ENCODE measurements at regions not wholly inside any gene's neighbourhood (a gene's known extent, or its start where the extent isn't known, plus 50 kb on each side); places are given as distances from the start of the nearest gene placed in this dataset.

DNA sequence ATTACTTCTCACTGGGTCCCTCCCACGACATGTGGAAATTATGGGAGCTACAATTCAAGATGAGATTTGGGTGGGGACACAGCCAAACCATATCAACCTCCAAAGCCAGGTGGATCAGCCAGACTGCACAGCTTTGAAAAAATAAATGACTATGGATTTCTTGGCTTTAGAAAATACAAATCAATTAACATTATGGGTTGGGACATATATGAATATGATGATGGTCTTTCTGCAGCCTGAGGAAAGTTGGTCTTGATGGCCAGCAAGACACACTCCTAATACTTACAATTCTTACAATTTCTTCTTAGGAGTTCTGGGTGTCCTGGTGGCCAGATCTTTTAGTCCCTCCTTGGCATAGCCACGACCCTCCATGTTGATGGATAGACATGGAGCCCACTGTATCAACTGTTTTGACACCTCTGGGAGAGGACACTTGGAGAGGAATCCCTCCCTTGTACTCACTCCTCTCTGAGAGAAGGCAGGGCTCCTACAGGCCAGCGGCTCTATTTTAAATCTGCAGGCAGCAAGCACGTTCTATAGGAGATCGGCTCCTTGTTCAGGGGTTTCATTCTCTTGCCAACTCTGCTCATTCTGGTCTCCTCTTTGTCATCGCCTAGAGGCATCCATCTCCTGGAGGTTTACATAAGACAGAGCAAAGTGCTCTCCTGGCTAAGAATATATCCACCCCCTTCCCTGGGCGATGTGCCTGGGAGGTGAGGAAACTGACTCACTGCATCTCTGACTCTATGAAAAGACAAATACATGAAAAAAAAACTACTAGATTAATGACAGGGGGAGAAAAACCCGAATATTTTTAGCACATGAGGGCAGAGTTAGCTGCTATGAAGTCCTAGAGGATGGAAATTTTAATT lies 145.9 kb downstream of the CARTPT start:
- TF ChIP-seq, protein P1, sequence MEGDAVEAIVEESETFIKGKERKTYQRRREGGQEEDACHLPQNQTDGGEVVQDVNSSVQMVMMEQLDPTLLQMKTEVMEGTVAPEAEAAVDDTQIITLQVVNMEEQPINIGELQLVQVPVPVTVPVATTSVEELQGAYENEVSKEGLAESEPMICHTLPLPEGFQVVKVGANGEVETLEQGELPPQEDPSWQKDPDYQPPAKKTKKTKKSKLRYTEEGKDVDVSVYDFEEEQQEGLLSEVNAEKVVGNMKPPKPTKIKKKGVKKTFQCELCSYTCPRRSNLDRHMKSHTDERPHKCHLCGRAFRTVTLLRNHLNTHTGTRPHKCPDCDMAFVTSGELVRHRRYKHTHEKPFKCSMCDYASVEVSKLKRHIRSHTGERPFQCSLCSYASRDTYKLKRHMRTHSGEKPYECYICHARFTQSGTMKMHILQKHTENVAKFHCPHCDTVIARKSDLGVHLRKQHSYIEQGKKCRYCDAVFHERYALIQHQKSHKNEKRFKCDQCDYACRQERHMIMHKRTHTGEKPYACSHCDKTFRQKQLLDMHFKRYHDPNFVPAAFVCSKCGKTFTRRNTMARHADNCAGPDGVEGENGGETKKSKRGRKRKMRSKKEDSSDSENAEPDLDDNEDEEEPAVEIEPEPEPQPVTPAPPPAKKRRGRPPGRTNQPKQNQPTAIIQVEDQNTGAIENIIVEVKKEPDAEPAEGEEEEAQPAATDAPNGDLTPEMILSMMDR (IDR thresholded peaks at IDR 0.05; ENCODE audit: insufficient read depth in 1 of 2, low read depth in 1 of 2, low read length in 1 of 2, severe bottlenecking in 1 of 2, unreplicated experiment in 1 of 2): no peak
- Mint-ChIP-seq H3K36me3 (ENCODE audit: insufficient read depth, unreplicated experiment) (no peaks in the 10 kb centered on the region), H3K27me3 (ENCODE audit: insufficient read depth, unreplicated experiment) (peaks cover 11% of the 10 kb centered on the region), H3K9me3 (ENCODE audit: unreplicated experiment) (no peaks in the 10 kb centered on the region), H3K27ac (ENCODE audit: unreplicated experiment) (no peak overlapping the region), H3K4me1 (ENCODE audit: low read depth, unreplicated experiment) (peaks cover under 1% of the 10 kb centered on the region), H3K4me3 (ENCODE audit: unreplicated experiment) (no peak overlapping the region)
- ChIA-PET CTCF (no interaction called here), POLR2A (no interaction called here)
- H3K36me3 ChIP-seq (ENCODE audit: control insufficient read depth, insufficient read depth, low read length): no peaks in the 10 kb centered on the region
- no peaks in the 10 kb centered on the region for H3K9me3 ChIP-seq
- H3K4me1 ChIP-seq: no peaks in the 10 kb centered on the region
- H3K27me3 ChIP-seq (replicated peaks; ENCODE audit: control insufficient read depth, insufficient read depth, low read length): no peaks in the 10 kb centered on the region
- intact Hi-C loops (cut with micrococcal nuclease; ENCODE audit: unreplicated experiment): no loop called here
- H3K4me3 ChIP-seq (ENCODE audit: low read depth, low read length): no peak overlapping the region
- no TSS peak for BruUV-seq (replicated peaks)
- DNase-seq: no peak

GRCh38 chr5:71865665-71866320 lies 146.7 kb downstream of the CARTPT start:
- BruUV-seq (replicated peaks): no TSS peak
- Mint-ChIP-seq H3K9me3 (ENCODE audit: unreplicated experiment) (no peaks in the 10 kb centered on the region), H3K27ac (ENCODE audit: unreplicated experiment) (no peak overlapping the region), H3K27me3 (ENCODE audit: insufficient read depth, unreplicated experiment) (peaks cover 12% of the 10 kb centered on the region), H3K4me1 (ENCODE audit: low read depth, unreplicated experiment) (no peaks in the 10 kb centered on the region), H3K36me3 (ENCODE audit: insufficient read depth, unreplicated experiment) (no peaks in the 10 kb centered on the region), H3K4me3 (ENCODE audit: unreplicated experiment) (no peak overlapping the region)
- Histone ChIP-seq H3K9me3 (no peaks in the 10 kb centered on the region), H3K36me3 (ENCODE audit: control insufficient read depth, insufficient read depth, low read length) (no peaks in the 10 kb centered on the region), H3K4me1 (no peaks in the 10 kb centered on the region), H3K4me3 (ENCODE audit: low read depth, low read length) (no peak overlapping the region), H3K27me3 (replicated peaks; ENCODE audit: control insufficient read depth, insufficient read depth, low read length) (no peaks in the 10 kb centered on the region)
- intact Hi-C loops (cut with micrococcal nuclease; ENCODE audit: unreplicated experiment): no loop called here
- TF ChIP-seq, protein P1 (IDR thresholded peaks at IDR 0.05; ENCODE audit: insufficient read depth in 1 of 2, low read depth in 1 of 2, low read length in 1 of 2, severe bottlenecking in 1 of 2, unreplicated experiment in 1 of 2): no peak
- ChIA-PET POLR2A (no interaction called here), CTCF (no interaction called here)
- no peak for DNase-seq

DNA sequence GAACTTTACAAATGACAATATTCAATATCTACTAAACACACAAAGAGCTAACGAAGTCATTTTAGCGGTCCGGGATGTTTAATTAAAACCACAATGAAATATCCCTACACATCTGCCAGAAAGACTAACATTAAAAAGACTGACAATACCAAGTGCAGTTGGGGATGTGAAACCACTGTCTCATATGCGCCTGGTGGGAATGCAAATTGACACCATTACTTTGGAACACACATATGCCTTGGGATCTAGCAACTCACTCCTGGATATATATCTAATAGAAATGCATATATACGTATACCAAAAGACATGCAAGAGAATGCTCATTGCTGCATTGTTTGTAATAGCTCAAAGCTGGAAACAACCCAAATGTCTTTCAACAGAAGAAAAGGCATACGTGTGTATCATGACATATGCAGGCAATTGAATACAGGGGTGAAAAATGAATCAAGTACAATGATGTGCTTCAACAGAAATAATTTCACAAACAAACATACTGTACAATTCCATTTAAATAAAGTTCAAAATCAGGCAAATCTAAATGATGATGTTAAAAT lies 153.3 kb downstream of the CARTPT start:
- H3K4me3 Mint-ChIP-seq (ENCODE audit: unreplicated experiment): no peak overlapping the region
- peaks cover 14% of the 10 kb centered on the region for H3K27me3 Mint-ChIP-seq (ENCODE audit: insufficient read depth, unreplicated experiment)
- no peaks in the 10 kb centered on the region for H3K27me3 ChIP-seq (replicated peaks; ENCODE audit: control insufficient read depth, insufficient read depth, low read length)
- no peak overlapping the region for H3K4me3 ChIP-seq (ENCODE audit: low read depth, low read length)
- H3K9me3 Mint-ChIP-seq (ENCODE audit: unreplicated experiment): no peaks in the 10 kb centered on the region
- H3K36me3 ChIP-seq (ENCODE audit: control insufficient read depth, insufficient read depth, low read length): no peaks in the 10 kb centered on the region
- H3K4me1 Mint-ChIP-seq (ENCODE audit: low read depth, unreplicated experiment): no peaks in the 10 kb centered on the region
- H3K4me1 ChIP-seq: no peaks in the 10 kb centered on the region
- BruUV-seq (replicated peaks): no TSS peak
- intact Hi-C loops (cut with micrococcal nuclease; ENCODE audit: unreplicated experiment): no loop called here
- H3K9me3 ChIP-seq: no peaks in the 10 kb centered on the region
- no peak overlapping the region for H3K27ac Mint-ChIP-seq (ENCODE audit: unreplicated experiment)
- TF ChIP-seq, protein P1 (IDR thresholded peaks at IDR 0.05; ENCODE audit: insufficient read depth in 1 of 2, low read depth in 1 of 2, low read length in 1 of 2, severe bottlenecking in 1 of 2, unreplicated experiment in 1 of 2): no peak
- POLR2A ChIA-PET: no interaction called here
- H3K36me3 Mint-ChIP-seq (ENCODE audit: insufficient read depth, unreplicated experiment): no peaks in the 10 kb centered on the region
- CTCF ChIA-PET: no interaction called here
- no peak for DNase-seq
